HCT116 (cell line): ENCODE measurements at regions not wholly inside any gene's neighbourhood (a gene's known extent, or its start where the extent isn't known, plus 50 kb on each side); places are given as distances from the start of the nearest gene placed in this dataset.

Experiments used
- ATAC-seq: fragments of 200-7000 bp; cut with Tn5 transposase; 2 replicates; pipeline ENCODE4 v1.9.1; 2020; ENCODE audit warnings: mild to moderate bottlenecking, moderate library complexity
- BruUV-seq: library from RNA; stranded (reverse); fragments of 400-500 nt; replicated peaks from 2 replicates; lab custom pipeline; 2021; lab: Mats Ljungman, UMichigan
- CTCF ChIA-PET: fragments of 300-600 bp; sonication (Branson Sonifier 250); formaldehyde crosslinking; loops from one replicate; lab custom pipeline; 2021; ENCODE audit warnings: antibody characterized with exemption; lab: Charles Lee
- POLR2A ChIA-PET: fragments of 300-600, 350-600 bp; sonication (Branson Sonifier 250); formaldehyde crosslinking; loops from one replicate; lab custom pipeline; 2021; ENCODE audit warnings: antibody characterized with exemption; lab: Charles Lee
- RAD21 ChIA-PET, 2 experiments: fragments of 300-600 bp; sonication (Branson Sonifier 250); formaldehyde crosslinking; loops; one replicate each; lab custom pipeline; 2023; ENCODE audit warnings: low total read pairs in 2 of 2; ENCODE audit not compliant: uncharacterized antibody in 2 of 2, unreplicated experiment in 2 of 2, low non-redundant PET in 1 of 2; lab: Charles Lee
- DNase-seq: peaks from one replicate; pipeline ENCODE4 v3.0.0-alpha.2; 2010; ENCODE audit warnings: low read depth, low spot score
- H2AFZ ChIP-seq: fragments of 200-600 bp; shearing (Covaris generic), sonication (generic); 2 replicates; pipeline ENCODE4 v1.6.1; 2017; ENCODE audit warnings: low read depth, mixed run types, mixed read lengths, antibody characterized with exemption, low read length; ENCODE audit not compliant: poor library complexity, severe bottlenecking
- H3K27ac ChIP-seq: 2 replicates; pipeline ENCODE4 v1.5.1; 2012; ENCODE audit warnings: low read depth, low read length
- H3K27me3 ChIP-seq: fragments of 200-600 bp; sonication (generic); 2 replicates; pipeline ENCODE4 v1.6.1; 2016; ENCODE audit warnings: mixed run types, low read length, mixed read lengths; ENCODE audit not compliant: insufficient read depth
- H3K36me3 ChIP-seq, 2 experiments: fragments of 200-500 bp in 1 of 2; fragments of 200-600 bp in 1 of 2; sonication (Bioruptor generic) in 1 of 2; sonication (generic) in 1 of 2; 2 replicates each; pipeline versions ENCODE4 v1.5.1 to v1.6.1; 2014 to 2016; ENCODE audit warnings: low read length in 2 of 2, inconsistent platforms in 1 of 2, mixed read lengths in 1 of 2, mixed run types in 1 of 2; ENCODE audit not compliant: insufficient read depth in 2 of 2, control insufficient read depth in 1 of 2
- H3K4me1 ChIP-seq, 2 experiments: fragments of 200-600 bp in 1 of 2; sonication (generic) in 1 of 2; 2 replicates each; pipeline versions ENCODE4 v1.5.1 to v1.6.1; 2012 to 2017; ENCODE audit warnings: low read length in 2 of 2, inconsistent platforms in 1 of 2, mild to moderate bottlenecking in 1 of 2, mixed read lengths in 1 of 2, mixed run types in 1 of 2, moderate library complexity in 1 of 2; ENCODE audit not compliant: insufficient read depth in 2 of 2, control insufficient read depth in 1 of 2
- H3K4me2 ChIP-seq: fragments of 200-600 bp; sonication (generic); 2 replicates; pipeline ENCODE4 v1.6.1; 2017; ENCODE audit warnings: mixed run types, low read length, mixed read lengths
- H3K4me3 ChIP-seq, 2 experiments: fragments of 200-600 bp in 1 of 2; sonication (generic) in 1 of 2; replicated peaks in 1 of 2; 2 replicates each; pipeline ENCODE4 v1.5.1; 2011 to 2016; ENCODE audit warnings: low read length in 2 of 2, control low read depth in 1 of 2, low read depth in 1 of 2, mild to moderate bottlenecking in 1 of 2, mixed read lengths in 1 of 2, mixed run types in 1 of 2
- H3K79me2 ChIP-seq: fragments of 200-600 bp; sonication (generic); 2 replicates; pipeline ENCODE4 v1.6.1; 2017; ENCODE audit warnings: mild to moderate bottlenecking, mixed run types, low read length, moderate library complexity, mixed read lengths; ENCODE audit not compliant: insufficient read depth
- H3K9ac ChIP-seq: fragments of 200-600 bp; sonication (generic); 2 replicates; pipeline ENCODE4 v1.6.1; 2016; ENCODE audit warnings: low read length, mixed read lengths
- H3K9me2 ChIP-seq: fragments of 200-600 bp; sonication (generic), shearing (Covaris generic); 2 replicates; pipeline ENCODE4 v1.6.1; 2017; ENCODE audit warnings: mixed run types, mild to moderate bottlenecking, moderate library complexity; ENCODE audit not compliant: insufficient read depth
- H3K9me3 ChIP-seq, 2 experiments: fragments of 200-500 bp in 1 of 2; fragments of 200-600 bp in 1 of 2; sonication (Bioruptor generic) in 1 of 2; sonication (generic) in 1 of 2; 2 replicates each; pipeline ENCODE4 v1.6.1; 2014 to 2017; ENCODE audit warnings: low read length in 2 of 2, mixed read lengths in 2 of 2, inconsistent platforms in 1 of 2, low read depth in 1 of 2, mild to moderate bottlenecking in 1 of 2, mixed run types in 1 of 2, moderate library complexity in 1 of 2; ENCODE audit not compliant: control insufficient read depth in 1 of 2, insufficient read depth in 1 of 2
- H4K20me1 ChIP-seq: fragments of 200-600 bp; sonication (generic), shearing (Covaris generic); 2 replicates; pipeline ENCODE4 v1.6.1; 2017; ENCODE audit warnings: mixed run types, mild to moderate bottlenecking, moderate library complexity; ENCODE audit not compliant: insufficient read depth
- CBX3 ChIP-seq: IDR thresholded peaks from 2 replicates; pipeline ENCODE4 v1.6.1; 2012; ENCODE audit warnings: low read depth
- CEBPB ChIP-seq: IDR thresholded peaks from 2 replicates; pipeline ENCODE4 v1.6.1; 2012; ENCODE audit warnings: low read depth
- EGR1 ChIP-seq: IDR thresholded peaks from 2 replicates; pipeline ENCODE4 v1.6.1; 2012; ENCODE audit warnings: low read depth
- ELF1 ChIP-seq: IDR thresholded peaks from 2 replicates; pipeline ENCODE4 v1.6.1; 2012; ENCODE audit warnings: low read depth, borderline replicate concordance
- EZH2 ChIP-seq: fragments of 200-600 bp; sonication (generic); IDR thresholded peaks from 2 replicates; pipeline ENCODE4 v1.6.1; 2017; ENCODE audit warnings: antibody characterized with exemption, mixed run types
- FOSL1 ChIP-seq: IDR thresholded peaks from 2 replicates; pipeline ENCODE4 v1.6.1; 2012; ENCODE audit warnings: low read depth
- JUND ChIP-seq: IDR thresholded peaks from 2 replicates; pipeline ENCODE4 v1.6.1; 2012
- MAX ChIP-seq: IDR thresholded peaks from 2 replicates; pipeline ENCODE4 v1.6.1; 2012
- POLR2A ChIP-seq: IDR thresholded peaks from 2 replicates; pipeline ENCODE4 v1.7.0; 2011; ENCODE audit warnings: borderline replicate concordance; ENCODE audit not compliant: insufficient read depth, insufficient read length; ENCODE audit errors: extremely low read depth
- POLR2AphosphoS5 ChIP-seq: IDR thresholded peaks from 2 replicates; pipeline ENCODE4 v1.6.1; 2011; ENCODE audit warnings: mild to moderate bottlenecking, low read depth, low read length, moderate library complexity
- RAD21 ChIP-seq: IDR thresholded peaks from 2 replicates; pipeline ENCODE4 v1.6.1; 2012; ENCODE audit warnings: low read depth, mild to moderate bottlenecking
- REST ChIP-seq: IDR thresholded peaks from 2 replicates; pipeline ENCODE4 v1.6.1; 2012; ENCODE audit warnings: low read depth
- SP1 ChIP-seq: IDR thresholded peaks from 2 replicates; pipeline ENCODE4 v1.6.1; 2012; ENCODE audit warnings: low read depth
- SRF ChIP-seq: IDR thresholded peaks from 2 replicates; pipeline ENCODE4 v1.6.1; 2012; ENCODE audit warnings: low read depth
- TCF7L2 ChIP-seq: IDR thresholded peaks from 2 replicates; pipeline ENCODE4 v1.7.0; 2011; ENCODE audit warnings: borderline replicate concordance, inconsistent platforms; ENCODE audit not compliant: insufficient read depth, insufficient read length; ENCODE audit errors: extremely low read depth
- YY1 ChIP-seq: IDR thresholded peaks from 2 replicates; pipeline ENCODE4 v1.6.1; 2011; ENCODE audit warnings: low read length, low read depth, moderate library complexity, mild to moderate bottlenecking; ENCODE audit not compliant: insufficient replicate concordance; ENCODE audit errors: extremely low read depth
- ZFX ChIP-seq: fragments of 450-650 bp; IDR thresholded peaks from 2 replicates; pipeline ENCODE4 v1.6.1; 2017
- intact Hi-C: fragments of 100-400 bp; cut with micrococcal nuclease; formaldehyde crosslinking; loops from 2 replicates; pipeline ENCODE4 v1.10.0; 2022
- TF ChIP-seq, protein P1 (sequence below): IDR thresholded peaks from 2 replicates; pipeline ENCODE4 v1.6.1; 2012
- TF ChIP-seq, protein P2 (sequence below), 3 experiments: fragments of 200-600 bp in 1 of 3; sonication (generic) in 1 of 3; IDR thresholded peaks in 2 of 3; conservative IDR thresholded peaks in 1 of 3; 2 replicates each; pipeline ENCODE4 v1.5.1; 2012 to 2017; ENCODE audit warnings: low read depth in 2 of 3, low read length in 2 of 3, antibody characterized with exemption in 1 of 3, borderline replicate concordance in 1 of 3, control low read depth in 1 of 3, mild to moderate bottlenecking in 1 of 3, mixed read lengths in 1 of 3, mixed run types in 1 of 3, moderate library complexity in 1 of 3; ENCODE audit not compliant: insufficient read depth in 1 of 3

DNA sequence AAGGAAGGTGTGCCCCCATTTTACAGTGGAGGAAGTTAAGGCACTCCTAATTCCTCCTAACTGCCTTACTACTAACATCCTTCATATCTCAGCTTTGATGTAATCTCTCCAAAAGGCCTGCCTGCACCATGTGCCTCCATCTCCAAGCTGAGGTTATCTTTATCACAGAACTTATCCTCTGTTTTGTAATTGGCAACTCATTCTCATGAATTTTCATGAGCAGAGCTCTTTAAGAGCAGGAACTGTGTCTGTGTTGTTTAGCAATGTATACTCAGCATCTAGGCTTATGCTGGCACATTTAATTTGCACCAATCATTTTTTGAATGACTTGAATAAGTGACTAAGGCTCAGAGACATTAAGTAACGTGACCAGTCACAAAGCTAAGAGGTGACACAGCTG, 147.9 kb upstream of the VLDLR start:
- Histone ChIP-seq H3K9me2 (no peaks in the 10 kb centered on the region), H3K4me1 (no peaks in the 10 kb centered on the region), H3K9ac (no peak overlapping the region), H3K79me2 (no peaks in the 10 kb centered on the region), H3K27ac (no peak overlapping the region), H3K9me3 (no peaks in the 10 kb centered on the region)
- ChIA-PET POLR2A (no interaction called here), RAD21 (no interaction called here)
- intact Hi-C loops = no loop called here
- DNase-seq = no peak
- no peak for TF ChIP-seq MAX
- no peak for TF ChIP-seq POLR2A
- TF ChIP-seq TCF7L2 = no peak
- no peak for TF ChIP-seq CBX3
- TF ChIP-seq ZFX = no peak
- TF ChIP-seq POLR2AphosphoS5 = no peak
- TF ChIP-seq ELF1 = no peak
- TF ChIP-seq, protein P1, sequence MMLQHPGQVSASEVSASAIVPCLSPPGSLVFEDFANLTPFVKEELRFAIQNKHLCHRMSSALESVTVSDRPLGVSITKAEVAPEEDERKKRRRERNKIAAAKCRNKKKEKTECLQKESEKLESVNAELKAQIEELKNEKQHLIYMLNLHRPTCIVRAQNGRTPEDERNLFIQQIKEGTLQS = no peak
- no peak for TF ChIP-seq SP1
- TF ChIP-seq CEBPB = no peak
- no peak for TF ChIP-seq SRF
- TF ChIP-seq RAD21 = no peak
- no peak for TF ChIP-seq FOSL1
- TF ChIP-seq, protein P2, sequence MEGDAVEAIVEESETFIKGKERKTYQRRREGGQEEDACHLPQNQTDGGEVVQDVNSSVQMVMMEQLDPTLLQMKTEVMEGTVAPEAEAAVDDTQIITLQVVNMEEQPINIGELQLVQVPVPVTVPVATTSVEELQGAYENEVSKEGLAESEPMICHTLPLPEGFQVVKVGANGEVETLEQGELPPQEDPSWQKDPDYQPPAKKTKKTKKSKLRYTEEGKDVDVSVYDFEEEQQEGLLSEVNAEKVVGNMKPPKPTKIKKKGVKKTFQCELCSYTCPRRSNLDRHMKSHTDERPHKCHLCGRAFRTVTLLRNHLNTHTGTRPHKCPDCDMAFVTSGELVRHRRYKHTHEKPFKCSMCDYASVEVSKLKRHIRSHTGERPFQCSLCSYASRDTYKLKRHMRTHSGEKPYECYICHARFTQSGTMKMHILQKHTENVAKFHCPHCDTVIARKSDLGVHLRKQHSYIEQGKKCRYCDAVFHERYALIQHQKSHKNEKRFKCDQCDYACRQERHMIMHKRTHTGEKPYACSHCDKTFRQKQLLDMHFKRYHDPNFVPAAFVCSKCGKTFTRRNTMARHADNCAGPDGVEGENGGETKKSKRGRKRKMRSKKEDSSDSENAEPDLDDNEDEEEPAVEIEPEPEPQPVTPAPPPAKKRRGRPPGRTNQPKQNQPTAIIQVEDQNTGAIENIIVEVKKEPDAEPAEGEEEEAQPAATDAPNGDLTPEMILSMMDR (IDR thresholded peaks at IDR 0.05 in 2 of 3, conservative IDR thresholded peaks at IDR 0.05 in 1 of 3; ENCODE audit: borderline replicate concordance in 1 of 3, insufficient read depth in 1 of 3, low read depth in 2 of 3, low read length in 2 of 3) = no peak
- no peak for TF ChIP-seq YY1
- TF ChIP-seq EGR1 = no peak
- no peak for TF ChIP-seq EZH2
- no peak for TF ChIP-seq JUND
- no peak for TF ChIP-seq REST
- TF ChIP-seq, all 23 proteins: peak for 0
- Histone ChIP-seq H4K20me1 (no peaks in the 10 kb centered on the region), H3K27me3 (peaks cover 18% of the 10 kb centered on the region), H3K4me2 (no peak overlapping the region), H3K36me3 (no peaks in the 10 kb centered on the region), H3K4me3 (no peak overlapping the region), H2AFZ (no peak overlapping the region)
- CTCF ChIA-PET = no interaction called here
- no peak for ATAC-seq
- no TSS peak for BruUV-seq
